Fibroblast of skin of back (primary cell): ENCODE measurements at regions not wholly inside any gene's neighbourhood (a gene's known extent, or its start where the extent isn't known, plus 50 kb on each side); places are given as distances from the start of the nearest gene placed in this dataset.
"Not testable (repeated sequence)": the region's sequence is repeated elsewhere in the genome, so short reads cannot be mapped to it uniquely, and the experiment has no call there.

ENCODE experiments used
- DNase-seq: peaks from one replicate; pipeline ENCODE4 v3.0.0-alpha.2; 2013

GRCh38 chr11:87870086-87870485 lies 305.2 kb downstream of the RAB38 start:
- DNase-seq: peak; percentile 36

DNA sequence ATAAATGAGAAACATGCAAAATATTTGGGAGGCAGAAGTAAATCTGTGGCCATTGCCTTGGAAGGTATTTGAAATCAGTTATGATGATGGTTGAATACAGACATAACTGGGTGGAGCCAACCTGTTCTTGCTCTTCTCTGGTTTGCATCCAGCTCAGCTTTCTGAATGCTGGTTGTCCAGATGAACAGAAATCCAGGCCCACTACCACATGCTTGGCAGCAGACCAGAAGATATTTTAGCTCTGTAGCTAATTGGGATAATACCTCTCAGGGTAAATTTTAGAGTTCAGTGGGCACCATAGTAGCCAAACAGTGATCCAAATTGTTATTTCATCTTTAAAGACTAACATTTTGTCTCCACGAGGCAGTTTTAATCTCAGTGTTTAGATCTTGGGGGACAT lies 308.3 kb downstream of the RAB38 start:
- no peak for DNase-seq

DNA sequence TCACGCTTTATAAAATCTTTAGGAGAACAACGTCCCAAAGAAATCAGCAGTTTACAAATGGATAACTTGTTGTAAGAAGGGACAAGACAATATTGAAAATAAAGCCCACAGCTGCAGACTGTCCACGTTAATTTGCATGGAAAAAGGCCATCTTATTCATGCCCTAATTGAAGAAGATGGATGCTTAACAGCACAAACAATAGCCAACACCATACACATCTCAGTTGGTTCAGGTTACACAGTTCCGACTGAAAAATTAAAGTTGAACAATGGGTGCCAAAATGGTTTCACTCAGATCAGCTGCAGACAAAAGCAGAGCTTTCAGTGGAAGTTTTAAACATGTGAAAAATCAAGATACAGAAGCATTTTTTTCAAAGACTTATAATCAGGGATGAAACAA lies 314.2 kb downstream of the RAB38 start:
- no peak for DNase-seq

- DNase-seq: no peak
These were observed 315.6 kb downstream of the RAB38 start for GRCh38 chr11:87859636-87860035.

GRCh38 chr11:87851827-87852226 lies 323.4 kb downstream of the RAB38 start:
- DNase-seq: no peak

DNA sequence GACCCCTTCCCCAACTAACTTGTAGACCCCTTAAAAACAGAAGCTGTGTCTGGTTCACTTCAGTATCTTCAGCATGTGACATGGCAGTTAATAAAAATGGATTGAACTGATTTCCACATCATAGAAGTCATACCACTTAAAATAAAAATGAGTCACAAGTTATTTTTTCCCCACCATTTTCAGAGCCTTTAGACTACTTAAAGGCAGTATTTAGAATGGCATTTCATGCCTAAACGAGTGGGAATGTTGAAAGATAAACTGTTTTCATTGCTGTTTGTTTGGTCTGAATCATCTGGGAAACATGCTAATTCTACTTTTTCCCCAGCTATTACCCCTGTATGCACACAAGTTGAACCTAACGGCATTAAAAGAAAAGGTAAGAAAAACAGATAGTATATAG lies 324.0 kb downstream of the RAB38 start:
- peak; percentile 89 for DNase-seq

DNA sequence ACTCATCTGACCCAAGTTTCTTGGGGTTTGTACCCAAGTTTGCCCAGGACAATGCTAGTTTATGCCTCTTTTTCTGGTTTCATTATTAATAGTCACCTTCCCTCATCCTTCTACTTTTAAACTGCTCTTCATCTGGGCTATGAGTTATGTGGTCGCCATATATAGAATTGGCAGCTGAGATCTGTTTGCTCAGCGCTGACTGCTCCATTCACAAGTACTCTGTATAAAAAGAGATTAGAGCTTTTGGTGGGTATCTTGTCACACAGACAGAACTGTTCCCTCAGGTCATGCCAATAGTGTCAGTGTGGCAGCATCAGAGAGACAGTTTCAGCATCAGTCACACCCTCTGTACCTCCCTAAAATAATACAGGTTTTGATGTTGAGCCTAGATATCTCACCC lies 326.0 kb downstream of the RAB38 start:
- no peak for DNase-seq

GRCh38 chr11:87840786-87841185 lies 334.5 kb downstream of the RAB38 start:
- DNase-seq: peak; percentile 6

GRCh38 chr11:87832211-87832610 lies 343.0 kb downstream of the RAB38 start:
- no peak for DNase-seq

DNA sequence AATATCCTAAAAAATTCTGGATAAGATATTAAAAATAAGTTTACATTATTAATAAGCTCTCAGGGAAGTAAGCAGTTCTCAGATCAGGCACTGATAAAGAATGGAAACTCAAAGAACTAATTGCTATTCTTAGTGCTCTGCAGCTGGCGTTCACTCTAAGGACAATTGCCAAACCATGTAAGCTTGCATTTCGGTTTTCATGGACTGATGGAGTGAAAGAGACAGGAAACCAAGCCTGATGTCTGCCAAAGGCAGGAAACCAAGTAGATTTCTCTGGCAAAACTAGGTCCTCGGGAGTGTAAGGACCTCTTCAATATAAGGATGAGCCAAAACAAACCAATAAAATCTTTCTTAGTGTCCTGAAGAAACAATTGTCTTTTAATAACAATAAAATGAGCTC lies 355.2 kb downstream of the RAB38 start:
- DNase-seq: no peak

DNA sequence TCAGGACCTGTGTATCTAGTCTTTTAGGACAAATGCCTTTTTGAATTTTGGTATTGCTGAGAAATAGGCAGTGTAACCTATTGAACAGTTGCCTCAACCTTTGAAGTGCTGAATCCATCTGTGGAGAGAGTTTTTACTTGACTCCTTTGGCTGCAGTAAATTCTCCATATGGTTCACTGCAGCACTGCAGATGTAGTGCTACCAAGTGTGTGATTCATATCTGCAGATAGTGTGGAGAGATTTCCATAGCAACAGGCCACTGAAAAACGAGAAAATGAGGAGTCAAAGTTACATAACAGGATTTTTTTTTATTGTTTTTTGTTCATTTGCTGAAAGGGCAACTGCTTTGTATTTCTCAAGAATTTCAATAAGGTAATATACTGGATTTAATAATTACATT lies 356.1 kb downstream of the RAB38 start:
- DNase-seq: peak; percentile 6

GRCh38 chr11:87812571-87813365 lies 362.5 kb downstream of the RAB38 start:
- no peak for DNase-seq

- no peak for DNase-seq
These were observed 364.8 kb downstream of the RAB38 start for GRCh38 chr11:87810486-87810885.

GRCh38 chr11:87809256-87809655 lies 366.0 kb downstream of the RAB38 start:
- no peak for DNase-seq

- no peak for DNase-seq
These were observed 371.1 kb downstream of the RAB38 start for GRCh38 chr11:87804176-87804575.

DNA sequence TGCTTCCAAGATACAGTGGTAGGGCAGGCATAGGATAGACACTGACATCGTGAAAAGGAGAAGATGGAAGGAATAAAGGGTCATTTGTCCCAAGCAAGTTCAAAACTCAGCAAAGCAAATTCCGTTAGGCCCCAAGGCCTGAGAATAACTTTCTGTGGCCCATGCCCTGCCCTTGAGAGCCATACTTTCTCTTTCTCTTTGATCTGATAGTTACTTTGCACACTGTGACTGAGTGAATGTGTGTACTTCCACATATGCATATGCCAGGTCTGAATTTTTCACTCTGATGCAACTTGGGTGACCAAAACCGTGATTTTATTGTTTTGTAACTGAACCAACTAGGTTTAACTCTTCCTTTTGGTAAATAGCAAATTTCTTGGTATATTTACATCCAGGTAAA lies 371.5 kb downstream of the RAB38 start:
- no peak for DNase-seq

- not testable (repeated sequence) for DNase-seq
These were observed 390.4 kb downstream of the RAB38 start for GRCh38 chr11:87784862-87785261.

DNA sequence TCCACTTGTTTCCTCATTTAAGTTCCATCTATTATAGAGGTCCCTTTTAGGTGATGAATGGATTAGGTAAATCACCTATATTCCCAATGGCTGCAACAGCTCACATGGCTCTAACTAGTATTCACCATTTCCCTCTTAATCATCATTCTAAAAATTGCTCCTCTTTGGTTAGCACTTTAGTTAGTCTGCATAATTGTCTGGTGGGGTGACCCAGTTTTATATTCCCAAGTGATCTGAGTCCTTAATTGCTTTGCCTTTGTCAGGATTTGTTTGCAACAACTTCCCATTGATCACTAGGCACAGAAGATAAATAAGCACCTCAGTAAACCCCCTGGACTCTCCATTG lies 395.2 kb downstream of the RAB38 start:
- no peak for DNase-seq

DNA sequence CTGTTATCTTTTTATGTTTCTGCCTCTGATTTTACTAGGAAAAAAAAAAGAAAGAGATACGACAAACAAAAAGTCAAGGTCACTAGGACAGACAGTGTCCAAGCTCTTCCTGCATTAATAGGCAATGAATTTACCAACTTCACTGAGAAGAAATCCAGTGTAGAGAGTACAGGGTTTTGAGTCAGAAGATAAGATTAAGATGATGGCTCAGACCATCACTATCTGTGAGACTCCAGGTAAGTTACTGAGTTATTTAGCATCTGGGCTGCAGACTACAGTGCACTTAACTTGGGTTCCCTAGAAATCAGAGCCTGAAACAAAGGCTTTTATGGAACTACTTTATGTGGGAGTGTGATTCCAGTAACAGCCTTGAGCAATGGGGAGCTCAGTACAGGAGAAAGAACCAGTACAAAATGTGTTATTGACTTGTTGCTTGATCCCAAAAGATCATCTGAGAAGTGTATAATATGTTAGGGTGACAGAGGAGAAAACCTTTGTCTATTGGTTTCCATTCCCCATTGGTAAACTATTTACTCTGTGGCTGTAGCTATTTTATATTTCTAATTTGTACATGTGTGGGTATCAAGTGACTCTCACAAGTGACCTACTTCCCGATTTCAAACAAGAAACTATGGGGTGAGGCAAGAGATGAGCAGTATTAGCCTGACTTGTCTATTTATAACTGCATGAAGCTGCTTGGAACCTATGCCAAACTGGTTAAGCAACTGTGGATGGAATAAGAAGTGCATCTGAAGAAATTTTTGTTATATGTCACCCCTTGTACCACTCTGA lies 395.8 kb downstream of the RAB38 start:
- DNase-seq: no peak

DNA sequence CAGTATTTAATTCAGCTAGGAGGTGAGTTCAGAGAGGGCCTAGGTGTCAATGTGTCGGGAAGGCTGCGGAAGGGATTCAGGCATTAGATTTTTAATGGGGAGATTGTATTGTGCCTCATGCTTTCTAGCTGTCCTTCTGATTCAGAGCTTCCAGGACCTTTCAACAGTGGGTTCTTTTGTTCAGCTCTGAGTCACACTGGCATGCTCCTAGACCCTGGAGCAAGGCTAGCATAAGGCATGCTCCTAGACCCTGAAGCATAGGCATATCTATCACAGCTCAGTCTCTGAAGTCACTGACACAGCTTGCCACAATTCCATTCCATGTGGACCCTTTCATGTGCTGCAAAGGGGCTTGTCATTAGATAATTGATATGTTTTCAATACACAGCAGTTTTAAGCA lies 396.9 kb downstream of the RAB38 start:
- DNase-seq: peak; percentile 0

- DNase-seq: no peak
These were observed 400.2 kb downstream of the RAB38 start for GRCh38 chr11:87775036-87775435.

DNA sequence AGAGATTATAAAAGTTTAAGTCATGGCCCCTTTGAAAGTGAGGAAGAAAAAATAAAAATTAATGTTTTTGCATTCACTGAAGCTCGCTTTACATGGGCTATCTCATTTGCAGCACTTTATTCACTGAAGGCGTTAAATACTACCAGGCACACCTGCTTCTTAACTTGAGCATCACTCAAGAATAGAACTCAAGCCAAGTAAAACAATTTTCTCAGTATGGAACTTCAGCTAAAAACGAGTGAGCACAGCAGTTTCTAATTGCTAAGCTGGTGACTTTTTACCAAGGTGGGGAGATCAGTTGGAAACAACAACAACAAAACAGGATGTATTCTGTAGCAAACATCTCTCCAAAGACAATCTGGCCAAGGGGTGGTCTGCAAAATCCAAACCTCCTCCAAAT lies 405.6 kb downstream of the RAB38 start:
- DNase-seq: no peak

- DNase-seq: no peak
These were observed 407.6 kb downstream of the RAB38 start for GRCh38 chr11:87767615-87768014.

DNA sequence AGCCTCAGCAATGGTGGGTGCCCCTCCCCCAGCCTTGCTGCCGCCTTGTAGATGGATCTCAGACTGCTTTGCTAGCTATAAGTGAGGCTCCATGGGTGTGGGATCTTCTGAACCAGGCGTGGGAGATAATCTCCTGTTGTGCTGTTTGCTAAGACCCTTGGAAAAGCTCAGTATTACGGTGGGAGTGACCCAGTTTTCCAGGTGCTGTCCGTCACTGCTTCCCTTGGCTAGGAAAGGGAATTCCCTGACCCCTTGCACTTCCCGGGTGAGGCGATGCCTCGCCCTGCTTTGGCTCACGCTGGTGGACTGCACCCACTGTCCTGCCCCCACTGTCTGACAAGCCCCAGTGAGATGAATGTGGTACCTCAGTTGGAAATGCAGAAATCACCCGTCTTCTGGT lies 411.2 kb downstream of the RAB38 start:
- not testable (repeated sequence) for DNase-seq
